SK-N-SH treated with all-trans-retinoic acid at 6 μM for 48 hours (cell line): ENCODE measurements at regions not wholly inside any gene's neighbourhood (a gene's known extent, or its start where the extent isn't known, plus 50 kb on each side); places are given as distances from the start of the nearest gene placed in this dataset.

Experiments
- ATAC-seq: fragments of 200-7000 bp; cut with Tn5 transposase; 3 replicates; pipeline ENCODE4 v1.9.1; 2020; ENCODE audit warnings: mild to moderate bottlenecking, moderate library complexity
- BACH2 ChIP-seq: fragments of 250-450 bp; sonication (Bioruptor Pico); IDR thresholded peaks from 2 replicates; pipeline ENCODE4 v1.9.0; 2021; ENCODE audit warnings: mild to moderate bottlenecking, borderline replicate concordance
- CREB5 ChIP-seq: fragments of 250-450 bp; sonication (Bioruptor Pico); IDR thresholded peaks from 2 replicates; pipeline ENCODE4 v1.5.1; 2020; ENCODE audit warnings: low read depth, mild to moderate bottlenecking, moderate library complexity
- CSRNP3 ChIP-seq: fragments of 250-450 bp; sonication (Bioruptor Pico); IDR thresholded peaks from 2 replicates; pipeline ENCODE4 v1.5.1; 2021; ENCODE audit warnings: mild to moderate bottlenecking, moderate library complexity
- GLIS3 ChIP-seq: fragments of 250-450 bp; sonication (Bioruptor Pico); IDR thresholded peaks from 2 replicates; pipeline ENCODE4 v1.5.0; 2020; ENCODE audit warnings: mild to moderate bottlenecking, moderate library complexity
- ISL1 ChIP-seq: fragments of 250-450 bp; sonication (Bioruptor Pico); IDR thresholded peaks from 2 replicates; pipeline ENCODE4 v2.1.2; 2022; ENCODE audit warnings: mild to moderate bottlenecking, moderate library complexity
- OSR1 ChIP-seq: fragments of 250-450 bp; sonication (Bioruptor Pico); IDR thresholded peaks from 2 replicates; pipeline ENCODE4 v1.8.0; 2022; ENCODE audit warnings: moderate library complexity, mild to moderate bottlenecking, inconsistent platforms
- PATZ1 ChIP-seq: fragments of 250-450 bp; sonication (Bioruptor Pico); IDR thresholded peaks from 2 replicates; pipeline ENCODE4 v1.8.0; 2020; ENCODE audit warnings: mild to moderate bottlenecking, moderate library complexity, borderline replicate concordance
- POU6F1 ChIP-seq: fragments of 250-450 bp; sonication (Bioruptor Pico); IDR thresholded peaks from 2 replicates; pipeline ENCODE4 v1.8.0; 2021; ENCODE audit warnings: low read depth, mild to moderate bottlenecking, moderate library complexity, borderline replicate concordance
- PPARA ChIP-seq: fragments of 250-450 bp; sonication (Bioruptor Pico); IDR thresholded peaks from 2 replicates; pipeline ENCODE4 v1.5.0; 2020; ENCODE audit warnings: mild to moderate bottlenecking, borderline replicate concordance
- RARB ChIP-seq: fragments of 250-450 bp; sonication (Bioruptor Pico); IDR thresholded peaks from 2 replicates; pipeline ENCODE4 v1.8.0; 2021; ENCODE audit warnings: mild to moderate bottlenecking, moderate library complexity
- TOX ChIP-seq: fragments of 250-450 bp; sonication (Bioruptor Pico); IDR thresholded peaks from 2 replicates; pipeline ENCODE4 v1.8.0; 2021; ENCODE audit warnings: mild to moderate bottlenecking, moderate library complexity, borderline replicate concordance
- TSHZ2 ChIP-seq: fragments of 250-450 bp; sonication (Bioruptor Pico); IDR thresholded peaks from 2 replicates; pipeline ENCODE4 v1.5.0; 2020; ENCODE audit warnings: mild to moderate bottlenecking, moderate library complexity
- ZC3H10 ChIP-seq: fragments of 250-450 bp; sonication (Bioruptor Pico); IDR thresholded peaks from 2 replicates; pipeline ENCODE4 v1.5.1; 2021; ENCODE audit warnings: mild to moderate bottlenecking, moderate library complexity
- ZFP3 ChIP-seq: fragments of 250-450 bp; sonication (Bioruptor Pico); IDR thresholded peaks from 2 replicates; pipeline ENCODE4 v1.5.0; 2020; ENCODE audit warnings: mild to moderate bottlenecking, moderate library complexity
- ZNF565 ChIP-seq: fragments of 450-650 bp; formaldehyde crosslinking; conservative IDR thresholded peaks from 2 replicates; pipeline ENCODE4 v1.5.0; 2020; ENCODE audit warnings: low read depth, mild to moderate bottlenecking, moderate library complexity
- ZNF70 ChIP-seq: fragments of 450-650 bp; formaldehyde crosslinking; IDR thresholded peaks from 2 replicates; pipeline ENCODE4 v1.5.0; 2020; ENCODE audit warnings: mild to moderate bottlenecking, moderate library complexity
- ZNF8 ChIP-seq: fragments of 450-650 bp; formaldehyde crosslinking; IDR thresholded peaks from 2 replicates; pipeline ENCODE4 v1.5.0; 2020; ENCODE audit warnings: mild to moderate bottlenecking, moderate library complexity

- TF ChIP-seq POU6F1: no peak
- TF ChIP-seq ZC3H10 (CRISPR knock-in tag): no peak
Measured at GRCh38 chr17:45650561-45650960, 133.6 kb upstream of the CRHR1 start (continued).

- TF ChIP-seq PATZ1 (no peak), RARB (no peak), OSR1 (CRISPR knock-in tag) (no peak), CSRNP3 (CRISPR knock-in tag) (no peak), POU6F1 (no peak), ZNF70 (CRISPR knock-in tag) (no peak), GLIS3 (CRISPR knock-in tag) (no peak), ZFP3 (CRISPR knock-in tag) (no peak), CREB5 (CRISPR knock-in tag) (no peak), ZNF8 (CRISPR knock-in tag) (no peak), PPARA (CRISPR knock-in tag) (no peak), ISL1 (CRISPR knock-in tag) (no peak), TOX (CRISPR knock-in tag) (no peak), TSHZ2 (no peak), BACH2 (CRISPR knock-in tag) (no peak)
- ATAC-seq: no peak
Measured at GRCh38 chr17:45651145-45651709, 132.9 kb upstream of the CRHR1 start.

GRCh38 chr17:45653616-45654015, 130.5 kb upstream of the CRHR1 start:
- ATAC-seq: no peak
- no peak for TF ChIP-seq GLIS3 (CRISPR knock-in tag)
- no peak for TF ChIP-seq CREB5 (CRISPR knock-in tag)
- no peak for TF ChIP-seq ZNF565 (CRISPR knock-in tag)
- no peak for TF ChIP-seq ZNF8 (CRISPR knock-in tag)
- no peak for TF ChIP-seq OSR1 (CRISPR knock-in tag)
